ENCODE measurements at regions not wholly inside any gene's neighbourhood (a gene's known extent, or its start where the extent isn't known, plus 50 kb on each side); places are given as distances from the start of the nearest gene placed in this dataset.

GRCh38 chr6:167445568-167445967, 120.7 kb downstream of the TTLL2 start:
- Mint-ChIP-seq H3K27me3 (peaks cover 2% of the 10 kb centered on the region), H3K27ac (no peak overlapping the region), H3K4me1 (no peaks in the 10 kb centered on the region)

GRCh38 chr6:167446046-167446445, 121.2 kb downstream of the TTLL2 start:
- no peak overlapping the region for H3K27ac Mint-ChIP-seq
- no peaks in the 10 kb centered on the region for H3K4me1 Mint-ChIP-seq
- no peak overlapping the region for H3K4me3 Mint-ChIP-seq
- peaks cover 2% of the 10 kb centered on the region for H3K27me3 Mint-ChIP-seq
- H3K9me3 Mint-ChIP-seq = no peaks in the 10 kb centered on the region
- H3K36me3 Mint-ChIP-seq = no peaks in the 10 kb centered on the region

More at GRCh38 chr6:167445568-167445967, 120.7 kb downstream of the TTLL2 start:
- Mint-ChIP-seq H3K9me3 (no peaks in the 10 kb centered on the region), H3K36me3 (no peaks in the 10 kb centered on the region), H3K4me3 (no peak overlapping the region)

- H3K4me1 Mint-ChIP-seq = no peaks in the 10 kb centered on the region
- H3K4me3 Mint-ChIP-seq = no peak overlapping the region
- no peak overlapping the region for H3K27ac Mint-ChIP-seq
- H3K27me3 Mint-ChIP-seq = peaks cover 2% of the 10 kb centered on the region
- H3K36me3 Mint-ChIP-seq = no peaks in the 10 kb centered on the region
- H3K9me3 Mint-ChIP-seq = no peaks in the 10 kb centered on the region
These were observed 122.1 kb downstream of the TTLL2 start for GRCh38 chr6:167446971-167447370.

- Mint-ChIP-seq H3K27ac (no peak overlapping the region), H3K9me3 (no peaks in the 10 kb centered on the region), H3K36me3 (no peaks in the 10 kb centered on the region), H3K27me3 (peaks cover 2% of the 10 kb centered on the region), H3K4me1 (no peaks in the 10 kb centered on the region), H3K4me3 (no peak overlapping the region)
These were observed 123.5 kb downstream of the TTLL2 start for GRCh38 chr6:167448378-167448777.

- H3K9me3 Mint-ChIP-seq = no peaks in the 10 kb centered on the region
- H3K27ac Mint-ChIP-seq = no peak overlapping the region
- H3K27me3 Mint-ChIP-seq = peaks cover 2% of the 10 kb centered on the region
- no peaks in the 10 kb centered on the region for H3K36me3 Mint-ChIP-seq
- no peaks in the 10 kb centered on the region for H3K4me1 Mint-ChIP-seq
- no peak overlapping the region for H3K4me3 Mint-ChIP-seq
These were observed 124.4 kb downstream of the TTLL2 start for GRCh38 chr6:167449094-167449861.

GRCh38 chr6:167450626-167451025, 125.7 kb downstream of the TTLL2 start:
- Mint-ChIP-seq H3K9me3 (no peaks in the 10 kb centered on the region), H3K27me3 (peaks cover 2% of the 10 kb centered on the region), H3K4me3 (no peak overlapping the region), H3K4me1 (no peaks in the 10 kb centered on the region), H3K27ac (no peak overlapping the region), H3K36me3 (no peaks in the 10 kb centered on the region)

- H3K4me1 Mint-ChIP-seq = no peaks in the 10 kb centered on the region
- no peaks in the 10 kb centered on the region for H3K36me3 Mint-ChIP-seq
- H3K27ac Mint-ChIP-seq = no peak overlapping the region
- no peak overlapping the region for H3K4me3 Mint-ChIP-seq
- no peaks in the 10 kb centered on the region for H3K9me3 Mint-ChIP-seq
- peaks cover 5% of the 10 kb centered on the region for H3K27me3 Mint-ChIP-seq
These were observed 127.6 kb downstream of the TTLL2 start for GRCh38 chr6:167452338-167453081.

GRCh38 chr6:167453082-167453446, 128.2 kb downstream of the TTLL2 start:
- H3K27ac Mint-ChIP-seq = no peak overlapping the region
- no peaks in the 10 kb centered on the region for H3K36me3 Mint-ChIP-seq
- no peaks in the 10 kb centered on the region for H3K4me1 Mint-ChIP-seq
- H3K9me3 Mint-ChIP-seq = no peaks in the 10 kb centered on the region
- peaks cover 5% of the 10 kb centered on the region for H3K27me3 Mint-ChIP-seq
- no peak overlapping the region for H3K4me3 Mint-ChIP-seq

- Mint-ChIP-seq H3K4me3 (no peak overlapping the region), H3K36me3 (no peaks in the 10 kb centered on the region), H3K27me3 (peaks cover 5% of the 10 kb centered on the region)
These were observed 129.1 kb downstream of the TTLL2 start for GRCh38 chr6:167454003-167454402.

GRCh38 chr6:167455371-167455770, 130.5 kb downstream of the TTLL2 start:
- Mint-ChIP-seq H3K9me3 (no peaks in the 10 kb centered on the region), H3K27me3 (peaks cover 3% of the 10 kb centered on the region), H3K36me3 (no peaks in the 10 kb centered on the region), H3K4me3 (no peak overlapping the region), H3K27ac (no peak overlapping the region), H3K4me1 (no peaks in the 10 kb centered on the region)

More at GRCh38 chr6:167454003-167454402, 129.1 kb downstream of the TTLL2 start:
- H3K27ac Mint-ChIP-seq = no peak overlapping the region
- no peaks in the 10 kb centered on the region for H3K4me1 Mint-ChIP-seq
- H3K9me3 Mint-ChIP-seq = no peaks in the 10 kb centered on the region

GRCh38 chr6:167462514-167463312, 137.8 kb downstream of the TTLL2 start:
- H3K27ac Mint-ChIP-seq = no peak overlapping the region
- H3K27me3 Mint-ChIP-seq = peaks cover 4% of the 10 kb centered on the region
- no peaks in the 10 kb centered on the region for H3K4me1 Mint-ChIP-seq
- no peaks in the 10 kb centered on the region for H3K9me3 Mint-ChIP-seq
- H3K4me3 Mint-ChIP-seq = no peak overlapping the region
- no peaks in the 10 kb centered on the region for H3K36me3 Mint-ChIP-seq

- Mint-ChIP-seq H3K9me3 (no peaks in the 10 kb centered on the region), H3K36me3 (no peaks in the 10 kb centered on the region), H3K4me3 (no peak overlapping the region), H3K27ac (no peak overlapping the region), H3K27me3 (peaks cover 4% of the 10 kb centered on the region), H3K4me1 (no peaks in the 10 kb centered on the region)
These were observed 139.3 kb downstream of the TTLL2 start for GRCh38 chr6:167464177-167464576.

GRCh38 chr6:167465482-167465881, 140.6 kb downstream of the TTLL2 start:
- H3K9me3 Mint-ChIP-seq = no peaks in the 10 kb centered on the region
- no peak overlapping the region for H3K27ac Mint-ChIP-seq
- H3K4me1 Mint-ChIP-seq = no peaks in the 10 kb centered on the region
- H3K36me3 Mint-ChIP-seq = no peaks in the 10 kb centered on the region
- peaks cover 6% of the 10 kb centered on the region for H3K27me3 Mint-ChIP-seq
- H3K4me3 Mint-ChIP-seq = no peak overlapping the region

GRCh38 chr6:167467282-167467681, 142.4 kb downstream of the TTLL2 start:
- H3K27ac Mint-ChIP-seq = peak overlapping the region in 1 of 3 donors; percentile 5
- H3K9me3 Mint-ChIP-seq = no peaks in the 10 kb centered on the region
- peaks cover 3% of the 10 kb centered on the region for H3K27me3 Mint-ChIP-seq
- H3K4me3 Mint-ChIP-seq = no peak overlapping the region
- peaks cover 3% of the 10 kb centered on the region for H3K36me3 Mint-ChIP-seq
- H3K4me1 Mint-ChIP-seq = peaks cover 0 to 2% (median 0%) of the 10 kb centered on the region in 3 donors

- Mint-ChIP-seq H3K9me3 (no peaks in the 10 kb centered on the region), H3K36me3 (peaks cover 3% of the 10 kb centered on the region), H3K27ac (no peak overlapping the region), H3K4me3 (no peak overlapping the region), H3K4me1 (peaks cover 0 to 3% (median 0%) of the 10 kb centered on the region in 3 donors), H3K27me3 (peaks cover 3% of the 10 kb centered on the region)
These were observed 143.0 kb downstream of the TTLL2 start for GRCh38 chr6:167467793-167468431.
